Ishikawa (cell line): ENCODE measurements at regions not wholly inside any gene's neighbourhood (a gene's known extent, or its start where the extent isn't known, plus 50 kb on each side); places are given as distances from the start of the nearest gene placed in this dataset.

Source experiments
- CEBPB ChIP-seq: IDR thresholded peaks from 2 replicates; pipeline ENCODE4 v1.6.1; 2012
- EP300 ChIP-seq: IDR thresholded peaks from 2 replicates; pipeline ENCODE4 v1.6.1; 2012; ENCODE audit warnings: borderline replicate concordance
- RAD21 ChIP-seq: IDR thresholded peaks from 2 replicates; pipeline ENCODE4 v1.6.1; 2012; ENCODE audit warnings: low read depth
- TCF12 ChIP-seq: IDR thresholded peaks from 2 replicates; pipeline ENCODE4 v1.6.1; 2012; ENCODE audit warnings: low read depth
- YY1 ChIP-seq: IDR thresholded peaks from 2 replicates; pipeline ENCODE4 v1.6.1; 2012; ENCODE audit warnings: low read depth
- ZBTB7A ChIP-seq: IDR thresholded peaks from 2 replicates; pipeline ENCODE4 v1.6.1; 2012; ENCODE audit warnings: low read depth
- TF ChIP-seq, protein P1 (sequence below): IDR thresholded peaks from 2 replicates; pipeline ENCODE4 v1.6.1; 2012
- TF ChIP-seq, protein P2 (sequence below): IDR thresholded peaks from 2 replicates; pipeline ENCODE4 v1.6.1; 2012; ENCODE audit warnings: low read depth, mild to moderate bottlenecking

DNA sequence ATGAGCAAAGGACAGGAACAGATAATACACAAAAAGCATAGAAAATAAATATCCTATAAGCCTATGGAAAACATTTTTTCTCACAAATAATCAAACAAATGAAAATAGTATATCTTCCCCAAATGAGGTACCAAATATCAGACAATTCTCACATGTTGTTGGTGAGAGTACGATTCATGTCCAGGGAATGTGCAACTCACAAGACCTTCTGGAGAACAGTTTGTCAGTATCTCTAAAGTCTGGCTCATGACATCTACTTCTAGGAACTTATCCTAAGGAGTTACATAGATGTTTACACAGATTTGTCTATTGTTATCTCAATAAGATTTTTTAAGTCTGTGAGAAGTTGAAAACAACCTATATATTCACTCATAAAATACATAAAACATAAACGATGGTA, 80.3 kb upstream of the ARHGEF7 start:
- TF ChIP-seq CEBPB, result no peak
- TF ChIP-seq, protein P1, sequence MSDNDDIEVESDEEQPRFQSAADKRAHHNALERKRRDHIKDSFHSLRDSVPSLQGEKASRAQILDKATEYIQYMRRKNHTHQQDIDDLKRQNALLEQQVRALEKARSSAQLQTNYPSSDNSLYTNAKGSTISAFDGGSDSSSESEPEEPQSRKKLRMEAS, result no peak
- no peak for TF ChIP-seq RAD21
- no peak for TF ChIP-seq YY1
- no peak for TF ChIP-seq EP300
- TF ChIP-seq ZBTB7A, result no peak
- no peak for TF ChIP-seq TCF12
- TF ChIP-seq, protein P2, sequence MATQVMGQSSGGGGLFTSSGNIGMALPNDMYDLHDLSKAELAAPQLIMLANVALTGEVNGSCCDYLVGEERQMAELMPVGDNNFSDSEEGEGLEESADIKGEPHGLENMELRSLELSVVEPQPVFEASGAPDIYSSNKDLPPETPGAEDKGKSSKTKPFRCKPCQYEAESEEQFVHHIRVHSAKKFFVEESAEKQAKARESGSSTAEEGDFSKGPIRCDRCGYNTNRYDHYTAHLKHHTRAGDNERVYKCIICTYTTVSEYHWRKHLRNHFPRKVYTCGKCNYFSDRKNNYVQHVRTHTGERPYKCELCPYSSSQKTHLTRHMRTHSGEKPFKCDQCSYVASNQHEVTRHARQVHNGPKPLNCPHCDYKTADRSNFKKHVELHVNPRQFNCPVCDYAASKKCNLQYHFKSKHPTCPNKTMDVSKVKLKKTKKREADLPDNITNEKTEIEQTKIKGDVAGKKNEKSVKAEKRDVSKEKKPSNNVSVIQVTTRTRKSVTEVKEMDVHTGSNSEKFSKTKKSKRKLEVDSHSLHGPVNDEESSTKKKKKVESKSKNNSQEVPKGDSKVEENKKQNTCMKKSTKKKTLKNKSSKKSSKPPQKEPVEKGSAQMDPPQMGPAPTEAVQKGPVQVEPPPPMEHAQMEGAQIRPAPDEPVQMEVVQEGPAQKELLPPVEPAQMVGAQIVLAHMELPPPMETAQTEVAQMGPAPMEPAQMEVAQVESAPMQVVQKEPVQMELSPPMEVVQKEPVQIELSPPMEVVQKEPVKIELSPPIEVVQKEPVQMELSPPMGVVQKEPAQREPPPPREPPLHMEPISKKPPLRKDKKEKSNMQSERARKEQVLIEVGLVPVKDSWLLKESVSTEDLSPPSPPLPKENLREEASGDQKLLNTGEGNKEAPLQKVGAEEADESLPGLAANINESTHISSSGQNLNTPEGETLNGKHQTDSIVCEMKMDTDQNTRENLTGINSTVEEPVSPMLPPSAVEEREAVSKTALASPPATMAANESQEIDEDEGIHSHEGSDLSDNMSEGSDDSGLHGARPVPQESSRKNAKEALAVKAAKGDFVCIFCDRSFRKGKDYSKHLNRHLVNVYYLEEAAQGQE, result no peak
